AG10803 (cell line): ENCODE measurements at regions not wholly inside any gene's neighbourhood (a gene's known extent, or its start where the extent isn't known, plus 50 kb on each side); places are given as distances from the start of the nearest gene placed in this dataset.

Experiments used
- DNase-seq: peaks from one replicate; pipeline ENCODE4 v3.0.0; 2010; ENCODE audit warnings: low read depth
- H3K4me3 ChIP-seq: 2 replicates; pipeline ENCODE4 v1.5.1; 2011; ENCODE audit warnings: mild to moderate bottlenecking, low read length, control low read depth
- CTCF ChIP-seq: conservative IDR thresholded peaks from 2 replicates; pipeline ENCODE4 v1.5.1; 2011; ENCODE audit warnings: mild to moderate bottlenecking, low read length, control low read depth, inconsistent platforms

GRCh38 chr1:29972421-29973053, 736.2 kb downstream of the PTPRU start:
- TF ChIP-seq CTCF, result no peak
- DNase-seq, result no peak
- H3K4me3 ChIP-seq, result no peak overlapping the region

GRCh38 chr1:29971703-29972102, 735.4 kb downstream of the PTPRU start:
- DNase-seq, result no peak
- no peak overlapping the region for H3K4me3 ChIP-seq
- no peak for TF ChIP-seq CTCF

- no peak for DNase-seq
- H3K4me3 ChIP-seq, result no peak overlapping the region
- TF ChIP-seq CTCF, result no peak
Measured at GRCh38 chr1:29970747-29971325, 734.5 kb downstream of the PTPRU start.

- no peak for TF ChIP-seq CTCF
- no peak overlapping the region for H3K4me3 ChIP-seq
- no peak for DNase-seq
Measured at GRCh38 chr1:29969576-29969975, 733.3 kb downstream of the PTPRU start.

GRCh38 chr1:29967261-29967660, 730.9 kb downstream of the PTPRU start:
- no peak for DNase-seq
- H3K4me3 ChIP-seq, result no peak overlapping the region
- TF ChIP-seq CTCF, result no peak

GRCh38 chr1:29966526-29967045, 730.3 kb downstream of the PTPRU start:
- no peak overlapping the region for H3K4me3 ChIP-seq
- no peak for DNase-seq
- no peak for TF ChIP-seq CTCF

GRCh38 chr1:29964718-29965533, 728.6 kb downstream of the PTPRU start:
- H3K4me3 ChIP-seq, result no peak overlapping the region
- TF ChIP-seq CTCF, result no peak
- DNase-seq, result no peak
